Activated naive CD4-positive, alpha-beta T cell treated with anti-CD3 and anti-CD28 coated beads, Interleukin-2, amount 50 U/mL, for 72 hours (primary cell): ENCODE measurements at regions not wholly inside any gene's neighbourhood (a gene's known extent, or its start where the extent isn't known, plus 50 kb on each side); places are given as distances from the start of the nearest gene placed in this dataset.

Source experiments
- ATAC-seq, 2 donors: fragments of 150-1000 bp; cut with Tn5 transposase; 2 replicates each; pipeline ENCODE4 v1.10.0; 2021; ENCODE audit warnings: mild to moderate bottlenecking in 2 of 2, moderate library complexity in 2 of 2
- DNase-seq, 2 donors: peaks; one replicate each; pipeline ENCODE4 v3.0.0; 2021 to 2022; ENCODE audit warnings: low spot score in 2 of 2
- H3K27ac Mint-ChIP-seq, 2 donors: one replicate each; pipeline ENCODE4 v1.8.0; 2022; ENCODE audit warnings: mild to moderate bottlenecking in 2 of 2, mixed read lengths in 2 of 2
- H3K36me3 Mint-ChIP-seq, 2 donors: one replicate each; pipeline ENCODE4 v1.8.0; 2022; ENCODE audit warnings: mixed read lengths in 2 of 2
- H3K9me3 Mint-ChIP-seq, 2 donors: one replicate each; pipeline ENCODE4 v1.8.0; 2022; ENCODE audit warnings: mixed read lengths in 2 of 2

DNA sequence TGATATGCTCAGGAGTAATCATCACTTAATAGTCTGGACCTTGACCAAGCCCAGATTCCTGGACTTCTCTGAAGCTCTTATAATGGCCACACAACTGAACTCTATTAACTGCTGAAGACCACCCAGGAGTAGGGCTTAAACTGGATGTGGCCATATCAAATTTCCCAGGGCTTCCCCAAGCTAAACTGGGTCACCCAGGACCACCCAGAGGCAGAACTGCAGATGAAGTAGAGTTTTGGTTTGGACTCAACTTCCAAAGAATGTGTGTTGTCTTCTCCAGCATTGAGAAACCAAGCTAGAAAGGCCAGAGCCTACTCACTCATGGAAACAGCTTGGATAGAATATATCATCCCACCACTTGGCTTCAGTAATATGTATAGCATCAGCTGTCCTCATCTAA, 358.2 kb upstream of the MEOX2 start:
- DNase-seq (no peak), ATAC-seq (no peak)
- Mint-ChIP-seq H3K27ac (no peak overlapping the region), H3K9me3 (peaks cover 0 to 4% of the 10 kb centered on the region in 2 donors), H3K36me3 (no peaks in the 10 kb centered on the region)

DNA sequence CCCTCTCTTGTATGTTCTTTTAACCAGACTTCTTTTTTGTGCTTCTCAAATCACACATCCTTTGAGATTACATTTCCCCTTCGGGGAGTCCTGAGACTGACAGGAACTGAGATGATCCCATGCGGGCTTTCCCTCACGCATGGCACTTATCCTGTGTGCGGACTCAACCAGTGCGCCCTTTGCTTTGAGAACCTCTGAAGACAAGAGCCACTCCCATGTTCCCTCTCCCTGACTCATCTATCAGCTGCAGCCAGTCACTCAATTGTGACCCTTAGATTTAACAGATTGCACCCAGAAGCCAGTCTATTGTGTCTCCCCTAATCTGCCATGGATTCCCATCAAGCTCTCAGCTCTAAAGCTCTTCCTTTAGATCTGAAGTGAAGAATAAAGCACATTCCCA, 353.9 kb upstream of the MEOX2 start:
- H3K9me3 Mint-ChIP-seq = peaks cover 5 to 10% of the 10 kb centered on the region in 2 donors
- no peak overlapping the region for H3K27ac Mint-ChIP-seq
- DNase-seq (no peak), ATAC-seq (no peak)
- no peaks in the 10 kb centered on the region for H3K36me3 Mint-ChIP-seq

DNA sequence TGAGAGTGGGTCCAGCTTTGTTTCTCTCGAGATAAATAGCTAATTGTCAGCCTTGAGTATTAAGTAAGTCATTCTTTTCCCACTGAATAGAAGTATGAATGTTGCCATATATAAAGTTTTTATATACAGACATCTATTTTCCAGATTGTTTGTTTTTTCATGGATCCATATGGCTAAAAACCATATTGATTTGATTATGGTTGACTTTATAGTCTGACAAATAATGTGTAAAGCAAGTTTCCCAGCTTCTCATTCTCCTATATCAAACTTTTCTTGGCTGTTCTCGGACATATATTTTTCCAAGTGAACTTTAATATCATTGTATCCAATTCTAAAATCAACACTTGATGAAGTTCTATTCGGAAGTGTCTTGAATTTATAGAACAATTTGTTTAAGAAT, 352.4 kb upstream of the MEOX2 start:
- DNase-seq (no peak), ATAC-seq (no peak)
- no peak overlapping the region for H3K27ac Mint-ChIP-seq
- H3K36me3 Mint-ChIP-seq = no peaks in the 10 kb centered on the region
- H3K9me3 Mint-ChIP-seq = peaks cover 5 to 12% of the 10 kb centered on the region in 2 donors

DNA sequence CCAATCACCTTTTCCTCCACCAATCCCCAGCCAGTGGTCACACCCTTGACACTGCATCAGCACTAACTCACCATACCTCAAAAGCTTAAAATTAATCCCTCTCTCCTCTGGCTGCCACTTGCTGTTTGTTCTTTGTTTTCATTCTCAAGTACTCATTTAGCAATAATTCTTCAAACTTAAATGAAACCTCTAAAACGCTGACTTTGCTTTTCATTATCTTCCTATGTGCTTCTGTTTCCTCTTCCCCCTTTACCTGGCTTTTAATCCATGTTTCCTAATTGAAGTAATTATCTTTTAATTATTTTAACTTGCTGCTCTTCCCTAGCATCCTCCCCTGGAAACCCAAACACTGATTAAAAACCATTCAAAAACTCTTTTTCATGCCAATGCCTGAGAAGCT, 348.9 kb upstream of the MEOX2 start:
- Mint-ChIP-seq H3K36me3 (no peaks in the 10 kb centered on the region), H3K27ac (no peak overlapping the region), H3K9me3 (peaks cover 5 to 8% of the 10 kb centered on the region in 2 donors)
- ATAC-seq (no peak), DNase-seq (no peak)

DNA sequence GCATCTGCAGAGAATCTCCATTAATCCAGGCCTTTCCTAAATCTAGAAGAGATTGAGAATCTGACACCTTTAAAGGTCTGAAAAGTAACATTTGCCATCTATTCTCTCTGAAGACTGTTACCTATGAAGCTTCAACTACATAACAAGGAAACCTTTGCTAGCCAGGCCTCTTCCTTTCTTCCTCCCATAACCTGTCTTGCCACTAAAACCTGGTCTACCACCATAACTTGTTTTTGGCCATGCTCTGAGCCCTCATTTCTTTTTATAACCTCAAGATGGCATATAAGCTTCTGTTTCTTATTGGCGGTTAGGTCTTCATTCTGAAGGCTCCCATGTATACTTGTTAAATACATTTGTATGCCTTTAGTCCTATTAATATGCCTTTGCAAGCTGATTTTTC, 348.4 kb upstream of the MEOX2 start:
- no peak overlapping the region for H3K27ac Mint-ChIP-seq
- H3K36me3 Mint-ChIP-seq = no peaks in the 10 kb centered on the region
- DNase-seq (no peak), ATAC-seq (no peak)
- H3K9me3 Mint-ChIP-seq = peaks cover 5 to 8% of the 10 kb centered on the region in 2 donors

DNA sequence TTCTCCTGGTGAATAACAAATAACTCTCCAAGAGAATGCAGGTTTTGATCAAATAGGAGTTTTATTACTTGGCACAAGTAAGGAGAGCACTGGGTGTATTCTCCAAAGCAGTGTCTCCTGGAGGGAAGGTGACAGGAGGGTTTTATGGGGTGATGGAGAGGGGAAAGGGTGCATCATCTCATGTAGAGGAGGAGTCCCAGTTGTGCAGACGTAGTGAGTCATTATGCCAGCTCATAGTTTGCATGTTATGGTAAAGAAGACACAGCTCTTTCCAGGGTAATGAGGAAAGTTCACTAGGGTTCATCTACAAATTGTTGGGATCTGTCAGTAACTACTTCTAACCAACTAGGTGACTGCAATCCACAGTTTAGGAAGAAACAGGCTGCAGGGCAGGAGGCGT, 347.9 kb upstream of the MEOX2 start:
- Mint-ChIP-seq H3K9me3 (peaks cover 5 to 8% of the 10 kb centered on the region in 2 donors), H3K27ac (no peak overlapping the region), H3K36me3 (no peaks in the 10 kb centered on the region)
- DNase-seq (no peak), ATAC-seq (no peak)

DNA sequence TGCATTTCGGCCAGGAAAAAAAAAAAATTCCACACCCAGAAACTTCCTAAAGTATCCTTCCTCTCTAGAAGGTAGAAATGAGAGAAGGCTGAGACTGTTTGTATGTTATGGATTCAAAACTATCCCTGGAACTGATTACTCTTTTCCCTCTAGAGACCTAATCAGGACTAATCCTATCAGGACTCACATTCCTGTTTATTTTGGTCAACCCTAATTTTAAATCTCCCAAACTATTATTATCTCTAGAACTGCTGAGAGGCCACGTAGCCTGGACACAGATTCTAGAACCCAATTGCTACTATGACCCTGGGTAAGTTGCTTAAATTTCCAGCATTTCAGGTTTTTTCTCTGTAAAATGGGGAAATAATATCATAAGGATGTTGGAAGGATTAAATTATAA, 346.8 kb upstream of the MEOX2 start:
- peaks cover 5 to 8% of the 10 kb centered on the region in 2 donors for H3K9me3 Mint-ChIP-seq
- DNase-seq = no peak
- ATAC-seq = no peak
- H3K27ac Mint-ChIP-seq = no peak overlapping the region
- H3K36me3 Mint-ChIP-seq = no peaks in the 10 kb centered on the region

DNA sequence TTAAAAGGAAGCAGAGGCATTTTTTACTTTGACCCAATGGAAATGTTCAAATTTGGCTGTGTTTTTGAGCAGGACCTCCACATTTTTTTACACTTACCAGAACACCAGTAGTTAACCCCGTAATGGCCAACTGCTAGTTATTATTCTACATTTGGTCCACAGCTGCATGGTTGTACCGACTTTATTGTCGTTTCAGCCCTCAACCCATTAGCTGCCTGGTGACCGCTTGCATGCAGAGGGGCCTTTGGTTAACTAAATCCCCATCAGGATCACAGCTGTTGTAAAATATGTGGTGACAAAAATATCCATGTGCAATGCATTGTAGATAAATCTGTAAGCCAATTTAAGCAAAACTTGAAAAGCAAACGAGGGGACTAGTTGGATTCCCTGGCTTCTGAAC, 342.2 kb upstream of the MEOX2 start:
- ATAC-seq = no peak
- no peak overlapping the region for H3K27ac Mint-ChIP-seq

DNA sequence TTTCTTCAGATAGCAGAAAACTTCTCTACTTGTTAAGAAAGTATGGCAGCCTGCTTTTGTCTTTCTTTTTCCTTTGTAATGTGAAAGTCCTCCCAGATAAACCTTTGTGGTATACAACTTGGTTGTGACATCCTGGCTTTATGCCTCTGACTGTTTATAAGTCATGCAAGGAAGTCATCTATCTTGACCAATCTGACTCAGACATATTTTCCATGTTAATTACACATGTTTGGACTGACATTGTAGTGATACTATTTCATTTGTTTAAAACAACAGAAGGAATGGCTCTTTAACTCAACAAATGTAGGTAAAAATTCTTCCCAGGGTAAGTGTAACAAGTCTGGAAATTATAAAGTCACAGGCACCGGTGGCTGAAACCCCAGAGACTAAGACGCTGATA, 341.6 kb upstream of the MEOX2 start:
- H3K36me3 Mint-ChIP-seq = no peaks in the 10 kb centered on the region
- H3K9me3 Mint-ChIP-seq = peaks cover 0 to 3% of the 10 kb centered on the region in 2 donors
- no peak for ATAC-seq

More for the DNA sequence above, 342.2 kb upstream of the MEOX2 start:
- peaks cover 0 to 3% of the 10 kb centered on the region in 2 donors for H3K9me3 Mint-ChIP-seq
- H3K36me3 Mint-ChIP-seq = no peaks in the 10 kb centered on the region
- no peak for DNase-seq

DNA sequence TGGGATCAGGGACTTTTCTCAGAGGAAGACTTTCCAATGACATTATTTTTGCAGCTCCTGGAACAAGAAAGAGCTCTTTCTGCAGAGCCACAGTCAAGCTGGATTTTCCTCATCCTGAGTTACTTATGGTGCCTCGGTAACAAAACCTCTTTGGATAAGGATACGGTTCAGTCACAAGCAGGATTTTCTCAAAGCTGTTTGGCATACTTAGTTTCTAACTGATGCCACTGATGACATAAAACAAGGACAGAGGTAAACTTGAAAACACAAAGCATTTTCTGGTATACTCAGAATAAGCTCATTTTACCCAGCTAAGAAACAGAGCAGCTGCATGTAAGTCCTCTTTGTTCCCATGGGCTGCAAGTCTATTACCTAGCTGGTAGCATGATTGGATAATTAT, 340.9 kb upstream of the MEOX2 start:
- peaks cover 0 to 3% of the 10 kb centered on the region in 2 donors for H3K9me3 Mint-ChIP-seq
- H3K27ac Mint-ChIP-seq = no peak overlapping the region
- H3K36me3 Mint-ChIP-seq = no peaks in the 10 kb centered on the region
- ATAC-seq (no peak), DNase-seq (no peak)

More for the DNA sequence above, 341.6 kb upstream of the MEOX2 start:
- no peak overlapping the region for H3K27ac Mint-ChIP-seq
- DNase-seq = no peak

DNA sequence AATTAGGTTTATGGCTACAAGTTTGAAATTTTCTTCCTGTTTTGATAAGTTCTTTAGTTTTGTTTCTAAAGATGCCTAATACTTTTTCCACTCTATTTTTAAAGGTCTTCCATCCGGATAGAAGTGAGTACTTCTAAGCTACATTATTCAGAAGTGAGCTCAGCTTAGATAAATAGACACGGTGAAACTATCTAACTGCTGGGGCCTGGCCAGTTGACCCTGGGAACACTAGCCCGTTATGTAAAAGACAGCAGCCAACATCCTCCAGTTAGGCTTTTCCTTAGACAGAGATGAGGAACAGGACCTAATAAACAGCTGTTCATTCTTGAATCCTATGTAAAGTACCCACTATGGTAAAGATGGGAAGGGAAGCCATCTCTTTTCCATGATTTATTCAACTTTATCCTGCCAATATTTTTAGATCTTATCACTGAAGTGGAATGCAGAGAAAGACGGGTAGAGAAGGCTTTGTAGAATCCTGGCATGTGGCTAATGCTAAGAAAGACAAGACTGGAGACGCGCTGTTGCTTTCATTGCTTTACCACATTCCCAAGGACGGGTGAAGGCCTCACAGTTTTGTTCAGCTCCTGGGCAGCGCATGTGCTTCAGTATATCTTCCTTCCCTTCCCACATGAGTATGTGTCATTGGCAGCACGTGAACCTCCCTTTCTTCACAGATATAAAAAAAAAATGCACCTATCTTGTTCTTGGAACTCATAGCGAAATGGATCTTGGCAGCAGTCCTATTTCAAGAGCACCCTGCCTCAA, 340.0 kb upstream of the MEOX2 start:
- Mint-ChIP-seq H3K27ac (no peak overlapping the region), H3K36me3 (no peaks in the 10 kb centered on the region), H3K9me3 (peaks cover 0 to 3% of the 10 kb centered on the region in 2 donors)
- ATAC-seq (no peak), DNase-seq (no peak)

DNA sequence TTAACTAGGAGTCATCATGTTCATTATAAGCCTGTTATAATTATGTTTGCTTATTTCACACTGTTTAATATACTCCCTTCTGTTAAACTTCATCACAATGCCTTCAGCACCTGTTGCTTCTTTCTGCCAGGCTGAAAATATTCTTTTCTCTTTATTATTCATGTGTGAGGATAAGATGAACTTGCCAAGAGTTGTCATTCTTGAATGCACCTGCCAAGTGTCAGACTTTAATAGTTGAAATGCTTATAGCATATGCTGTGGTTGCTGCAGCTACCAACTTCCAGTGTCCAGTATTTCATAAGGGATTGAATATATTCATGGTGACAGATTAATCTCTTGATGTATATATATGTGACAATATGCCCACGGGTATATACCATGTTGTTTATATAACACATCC, 339.2 kb upstream of the MEOX2 start:
- no peak for DNase-seq
- Mint-ChIP-seq H3K9me3 (peaks cover 0 to 3% of the 10 kb centered on the region in 2 donors), H3K36me3 (no peaks in the 10 kb centered on the region), H3K27ac (no peak overlapping the region)
- no peak for ATAC-seq

DNA sequence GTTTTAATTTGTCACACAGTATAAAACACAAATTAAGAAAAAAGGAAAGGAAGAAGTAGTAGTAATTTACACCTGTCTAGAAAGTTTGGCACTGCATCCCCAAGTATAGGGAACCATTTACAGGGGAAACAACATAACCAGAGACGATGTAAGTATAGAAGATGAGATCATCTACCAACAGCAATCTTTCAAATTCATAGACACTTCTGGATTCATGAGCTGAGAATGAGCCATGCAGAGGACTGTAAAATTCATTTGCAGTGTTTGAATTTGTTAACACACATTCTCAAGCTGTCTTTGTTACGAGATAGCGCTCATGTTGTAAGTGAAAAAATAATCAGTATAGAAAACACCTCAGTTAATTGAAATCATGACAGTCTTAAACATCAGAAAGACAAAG, 337.0 kb upstream of the MEOX2 start:
- H3K27ac Mint-ChIP-seq = no peak overlapping the region
- no peak for DNase-seq

DNA sequence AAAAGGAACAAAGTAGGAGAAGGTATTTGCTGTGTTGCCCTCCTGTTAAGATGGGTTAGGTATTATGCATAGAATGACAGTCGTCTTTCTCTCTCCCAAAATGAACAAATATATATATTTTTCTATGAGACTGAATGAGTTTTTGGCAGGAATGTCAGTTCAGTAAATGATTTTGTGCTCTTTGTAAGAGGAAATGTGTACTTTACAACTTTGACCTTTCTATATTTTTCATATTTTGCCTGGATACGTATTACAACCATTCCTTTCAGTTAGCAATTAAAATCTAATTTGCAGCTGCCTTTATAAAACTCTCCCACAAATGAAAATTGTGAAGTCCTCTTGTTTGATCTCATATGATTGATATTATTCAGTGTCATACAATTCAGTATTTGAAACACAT, 336.6 kb upstream of the MEOX2 start:
- H3K36me3 Mint-ChIP-seq = no peaks in the 10 kb centered on the region
- peaks cover 5 to 7% of the 10 kb centered on the region in 2 donors for H3K9me3 Mint-ChIP-seq
- no peak overlapping the region for H3K27ac Mint-ChIP-seq
- DNase-seq (no peak), ATAC-seq (no peak)

More for the DNA sequence above, 337.0 kb upstream of the MEOX2 start:
- Mint-ChIP-seq H3K36me3 (no peaks in the 10 kb centered on the region), H3K9me3 (peaks cover 5 to 7% of the 10 kb centered on the region in 2 donors)
- no peak for ATAC-seq

DNA sequence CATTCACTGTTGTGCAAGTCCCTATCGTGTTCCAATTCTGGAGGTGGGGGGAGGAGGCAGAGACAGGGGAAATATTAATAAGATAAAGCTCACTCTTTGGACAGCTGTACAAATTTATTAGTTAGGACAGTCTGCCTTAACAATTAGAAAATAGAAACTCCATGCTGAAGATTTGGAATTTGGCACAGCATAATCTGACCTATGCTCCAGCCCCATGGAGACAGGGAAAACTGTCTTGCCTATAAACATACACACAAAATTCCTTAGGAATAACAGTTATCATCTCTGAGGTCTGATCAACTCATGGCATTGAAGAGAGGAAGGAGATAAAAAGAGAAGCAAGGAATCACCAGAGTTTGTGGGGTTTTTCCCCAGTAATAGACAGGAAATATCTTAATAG, 335.4 kb upstream of the MEOX2 start:
- Mint-ChIP-seq H3K36me3 (no peaks in the 10 kb centered on the region), H3K9me3 (peaks cover 5 to 7% of the 10 kb centered on the region in 2 donors), H3K27ac (no peak overlapping the region)
- no peak for DNase-seq
- no peak for ATAC-seq

DNA sequence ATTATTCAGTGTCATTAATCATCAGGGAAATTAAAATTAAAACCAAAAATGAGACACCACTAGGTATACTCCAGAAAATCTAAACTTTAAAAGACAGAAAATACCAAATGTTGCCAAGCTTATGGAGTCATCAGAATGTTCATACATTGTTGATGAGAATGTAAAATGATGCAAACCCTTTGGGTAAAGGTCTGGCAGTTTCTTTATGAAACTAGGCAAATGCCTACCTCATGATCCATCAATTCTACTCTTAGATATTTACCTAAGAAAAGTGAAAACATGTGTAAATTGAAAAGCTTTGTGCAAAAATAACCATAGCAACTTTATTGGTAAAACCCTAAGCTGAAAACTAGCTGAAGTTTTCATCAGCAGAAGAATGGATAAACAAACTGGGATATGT, 329.5 kb upstream of the MEOX2 start:
- DNase-seq = no peak
- Mint-ChIP-seq H3K27ac (no peak overlapping the region), H3K9me3 (peaks cover 4 to 10% of the 10 kb centered on the region in 2 donors), H3K36me3 (peaks cover 0 to 7% of the 10 kb centered on the region in 2 donors)
- no peak for ATAC-seq

DNA sequence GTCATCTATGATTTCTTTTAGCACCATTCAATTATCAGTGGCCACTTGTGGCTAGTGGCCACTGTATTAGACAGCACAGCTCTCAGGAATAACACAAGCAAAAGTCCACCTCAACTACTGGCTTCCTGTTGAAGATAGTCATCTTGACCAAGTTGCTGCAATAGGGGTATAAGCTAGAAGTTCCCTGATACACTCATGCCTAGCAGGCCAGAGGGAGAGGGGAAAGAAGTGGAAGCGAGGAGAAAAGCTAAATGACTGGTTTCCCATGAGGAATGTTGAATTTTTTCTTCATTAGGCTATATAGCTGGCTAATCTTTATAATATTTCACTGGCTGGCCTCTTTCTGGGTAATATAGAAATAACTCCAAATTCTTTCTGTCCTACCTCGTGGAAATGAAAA, 327.5 kb upstream of the MEOX2 start:
- Mint-ChIP-seq H3K27ac (no peak overlapping the region), H3K9me3 (peaks cover 4 to 5% of the 10 kb centered on the region in 2 donors), H3K36me3 (peaks cover 0 to 7% of the 10 kb centered on the region in 2 donors)
- ATAC-seq (no peak), DNase-seq (no peak)

DNA sequence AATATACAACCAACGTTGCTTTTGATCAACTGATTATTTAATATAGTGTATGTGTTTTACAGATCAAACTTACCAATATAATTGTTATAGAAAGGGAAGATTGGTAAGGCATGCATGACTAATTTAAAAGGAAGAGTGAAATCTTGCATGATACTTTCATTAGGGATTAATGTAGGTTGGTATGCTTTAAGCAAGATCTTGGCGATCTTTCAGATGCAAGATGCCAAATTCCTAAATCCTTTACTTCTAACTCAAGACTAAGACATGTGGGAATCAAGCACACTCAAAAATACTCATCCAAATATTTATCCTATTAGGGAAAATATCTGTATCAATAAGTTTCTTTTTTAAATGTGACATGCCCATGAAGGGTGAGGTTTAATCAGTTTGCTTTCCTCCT, 321.4 kb upstream of the MEOX2 start:
- no peak overlapping the region for H3K27ac Mint-ChIP-seq
- no peak for DNase-seq
- ATAC-seq = no peak
- peaks cover 4 to 5% of the 10 kb centered on the region in 2 donors for H3K9me3 Mint-ChIP-seq
- H3K36me3 Mint-ChIP-seq = no peaks in the 10 kb centered on the region
